ENCODE measurements at regions not wholly inside any gene's neighbourhood (a gene's known extent, or its start where the extent isn't known, plus 50 kb on each side); places are given as distances from the start of the nearest gene placed in this dataset.
"Not testable (repeated sequence)": the region's sequence is repeated elsewhere in the genome, so short reads cannot be mapped to it uniquely, and the experiment has no call there.

GRCh38 chrX:1126738-1127137 is 85.7 kb downstream of the CRLF2 start:
- no peak for DNase-seq (ENCODE audit: low read depth, low spot score)
- in situ Hi-C loops (cut with HindIII; ENCODE audit: low sequenced_read_pairs) = no loop called here
- TF ChIP-seq CTCF (IDR thresholded peaks at IDR 0.05; ENCODE audit: low read depth, low read length) = no peak
- H3K4me3 ChIP-seq (ENCODE audit: low read depth, low read length) = no peak overlapping the region

GRCh38 chrX:1124531-1124930 is 87.9 kb downstream of the CRLF2 start:
- no peak for TF ChIP-seq CTCF (IDR thresholded peaks at IDR 0.05; ENCODE audit: low read depth, low read length)
- in situ Hi-C loops (cut with HindIII; ENCODE audit: low sequenced_read_pairs) = no loop called here
- DNase-seq (ENCODE audit: low read depth, low spot score) = no peak
- no peak overlapping the region for H3K4me3 ChIP-seq (ENCODE audit: low read depth, low read length)

GRCh38 chrX:1122851-1123250 is 89.6 kb downstream of the CRLF2 start:
- in situ Hi-C loops (cut with HindIII; ENCODE audit: low sequenced_read_pairs); DNase-seq (ENCODE audit: low read depth, low spot score); H3K4me3 ChIP-seq (ENCODE audit: low read depth, low read length): not testable (repeated sequence)

GRCh38 chrX:1119275-1119674 is 93.2 kb downstream of the CRLF2 start:
- no peak overlapping the region for H3K4me3 ChIP-seq (ENCODE audit: low read depth, low read length)
- in situ Hi-C loops (cut with HindIII; ENCODE audit: low sequenced_read_pairs) = no loop called here
- no peak for TF ChIP-seq CTCF (IDR thresholded peaks at IDR 0.05; ENCODE audit: low read depth, low read length)
- DNase-seq (ENCODE audit: low read depth, low spot score) = no peak

- no peak for DNase-seq (ENCODE audit: low read depth, low spot score)
- no peak overlapping the region for H3K4me3 ChIP-seq (ENCODE audit: low read depth, low read length)
- in situ Hi-C loops (cut with HindIII; ENCODE audit: low sequenced_read_pairs) = no loop called here
- TF ChIP-seq CTCF (IDR thresholded peaks at IDR 0.05; ENCODE audit: low read depth, low read length) = no peak
These were observed 93.8 kb downstream of the CRLF2 start for GRCh38 chrX:1118572-1119199.

GRCh38 chrX:1115411-1115810 is 97.0 kb downstream of the CRLF2 start:
- in situ Hi-C loops (cut with HindIII; ENCODE audit: low sequenced_read_pairs); DNase-seq (ENCODE audit: low read depth, low spot score); H3K4me3 ChIP-seq (ENCODE audit: low read depth, low read length): not testable (repeated sequence)

GRCh38 chrX:1112321-1112720 is 100.1 kb downstream of the CRLF2 start:
- DNase-seq (ENCODE audit: low read depth, low spot score) = no peak
- in situ Hi-C loops (cut with HindIII; ENCODE audit: low sequenced_read_pairs) = no loop called here
- TF ChIP-seq CTCF (IDR thresholded peaks at IDR 0.05; ENCODE audit: low read depth, low read length) = no peak
- H3K4me3 ChIP-seq (ENCODE audit: low read depth, low read length) = no peak overlapping the region

Measured in astrocyte of the spinal cord (primary cell).